ENCODE measurements at regions not wholly inside any gene's neighbourhood (a gene's known extent, or its start where the extent isn't known, plus 50 kb on each side); places are given as distances from the start of the nearest gene placed in this dataset. TPM values are rescaled to one million over a fixed set of nuclear protein-coding genes. Genes with fewer than 3 reads are reported as not detected.

Small RNA genes lying in the stretch of these regions (small RNA-seq; reads per million reads assigned to genes)
- gene RF00019: not detected
